C4-2B (cell line): ENCODE measurements at regions not wholly inside any gene's neighbourhood (a gene's known extent, or its start where the extent isn't known, plus 50 kb on each side); places are given as distances from the start of the nearest gene placed in this dataset.

Source experiments
- H3K27ac ChIP-seq: fragments of 450-650 bp; 2 replicates; pipeline ENCODE4 v1.5.1; 2017
- CTCF ChIP-seq: fragments of 450-650 bp; conservative IDR thresholded peaks from 2 replicates; pipeline ENCODE4 v1.5.1; 2017; ENCODE audit warnings: mild to moderate bottlenecking
- ZFX ChIP-seq: fragments of 450-650 bp; IDR thresholded peaks from 2 replicates; pipeline ENCODE4 v1.6.1; 2017

GRCh38 chr13:34803756-34804155 is 138.3 kb upstream of the NBEA start:
- no peak overlapping the region for H3K27ac ChIP-seq
- TF ChIP-seq CTCF: no peak
- TF ChIP-seq ZFX: no peak

- TF ChIP-seq CTCF (no peak), ZFX (no peak)
- H3K27ac ChIP-seq: no peak overlapping the region
These were observed 136.7 kb upstream of the NBEA start for GRCh38 chr13:34805347-34805746.

- TF ChIP-seq CTCF (no peak), ZFX (no peak)
- H3K27ac ChIP-seq: no peak overlapping the region
These were observed 133.4 kb upstream of the NBEA start for GRCh38 chr13:34808649-34809048.

- TF ChIP-seq ZFX (no peak), CTCF (no peak)
- H3K27ac ChIP-seq: no peak overlapping the region
These were observed 131.1 kb upstream of the NBEA start for GRCh38 chr13:34810996-34811395.

GRCh38 chr13:34815526-34815925 is 126.5 kb upstream of the NBEA start:
- TF ChIP-seq CTCF: no peak
- TF ChIP-seq ZFX: no peak
- H3K27ac ChIP-seq: no peak overlapping the region

- no peak overlapping the region for H3K27ac ChIP-seq
- TF ChIP-seq ZFX: no peak
- no peak for TF ChIP-seq CTCF
These were observed 125.7 kb upstream of the NBEA start for GRCh38 chr13:34816245-34816884.

- no peak overlapping the region for H3K27ac ChIP-seq
These were observed 125.0 kb upstream of the NBEA start for GRCh38 chr13:34816908-34817665.

More at GRCh38 chr13:34816908-34817665, 125.0 kb upstream of the NBEA start:
- TF ChIP-seq CTCF: no peak
- no peak for TF ChIP-seq ZFX
